Endothelial cell of umbilical vein (primary cell): ENCODE measurements at regions not wholly inside any gene's neighbourhood (a gene's known extent, or its start where the extent isn't known, plus 50 kb on each side); places are given as distances from the start of the nearest gene placed in this dataset.

Experiments
- CTCF ChIP-seq, 2 donors: IDR thresholded peaks; 1 replicate in 1 of 2; 2 replicates in 1 of 2; pipeline ENCODE4 v1.5.1; 2011; ENCODE audit warnings: low read length in 2 of 2, mild to moderate bottlenecking in 2 of 2, moderate library complexity in 2 of 2, control low read depth in 1 of 2, inconsistent platforms in 1 of 2, low read depth in 1 of 2; ENCODE audit not compliant: insufficient read depth in 1 of 2; ENCODE audit errors: extremely low read depth in 1 of 2
- POLR2A ChIP-seq: IDR thresholded peaks from 2 replicates; pipeline ENCODE4 v1.6.1; 2012; ENCODE audit warnings: low read depth, mild to moderate bottlenecking, control low read depth, low read length

GRCh38 chr4:181897935-181898334 lies 345.3 kb upstream of the TENM3 start:
- TF ChIP-seq CTCF (IDR thresholded peaks at IDR 0.05; ENCODE audit: extremely low read depth in 1 of 2, insufficient read depth in 1 of 2, low read depth in 1 of 2, low read length in 2 of 2) = no peak
- TF ChIP-seq POLR2A = no peak
